ENCODE measurements at regions not wholly inside any gene's neighbourhood (a gene's known extent, or its start where the extent isn't known, plus 50 kb on each side); places are given as distances from the start of the nearest gene placed in this dataset.
A peak's percentile ranks its signal among the peaks of the same experiment; 100 is the strongest.

GRCh38 chr21:43332861-43333297, 94.1 kb downstream of the SIK1 start:
- peak; percentile 44 for DNase-seq (ENCODE audit: low spot score)

GRCh38 chr21:43331962-43332828, 94.7 kb downstream of the SIK1 start:
- peak; percentile 93 for DNase-seq (ENCODE audit: low spot score)

- no peak for DNase-seq (ENCODE audit: low spot score)
These were observed 95.6 kb downstream of the SIK1 start for GRCh38 chr21:43331111-43331961.

GRCh38 chr21:43330306-43330881, 96.5 kb downstream of the SIK1 start:
- DNase-seq (ENCODE audit: low spot score) = no peak

GRCh38 chr21:43329711-43330269, 97.1 kb downstream of the SIK1 start:
- no peak for DNase-seq (ENCODE audit: low spot score)

- no peak for DNase-seq (ENCODE audit: low spot score)
These were observed 97.8 kb downstream of the SIK1 start for GRCh38 chr21:43328958-43329691.

- DNase-seq (ENCODE audit: low spot score) = no peak
These were observed 98.6 kb downstream of the SIK1 start for GRCh38 chr21:43328185-43328957.

- DNase-seq (ENCODE audit: low spot score) = no peak
These were observed 100.8 kb downstream of the SIK1 start for GRCh38 chr21:43325968-43326715.

- DNase-seq (ENCODE audit: low spot score) = no peak
These were observed 101.9 kb downstream of the SIK1 start for GRCh38 chr21:43325036-43325435.

- no peak for DNase-seq (ENCODE audit: low spot score)
These were observed 102.3 kb downstream of the SIK1 start for GRCh38 chr21:43324596-43324995.

GRCh38 chr21:43323244-43324005, 103.5 kb downstream of the SIK1 start:
- DNase-seq (ENCODE audit: low spot score) = no peak

- no peak for DNase-seq (ENCODE audit: low spot score)
These were observed 104.1 kb downstream of the SIK1 start for GRCh38 chr21:43322805-43323204.

- no peak for DNase-seq (ENCODE audit: low spot score)
These were observed 104.6 kb downstream of the SIK1 start for GRCh38 chr21:43322311-43322710.

- DNase-seq (ENCODE audit: low spot score) = no peak
These were observed 105.3 kb downstream of the SIK1 start for GRCh38 chr21:43321611-43322010.

GRCh38 chr21:43321111-43321510, 105.8 kb downstream of the SIK1 start:
- no peak for DNase-seq (ENCODE audit: low spot score)

- no peak for DNase-seq (ENCODE audit: low spot score)
These were observed 106.4 kb downstream of the SIK1 start for GRCh38 chr21:43320526-43320925.

- DNase-seq (ENCODE audit: low spot score) = no peak
These were observed 107.8 kb downstream of the SIK1 start for GRCh38 chr21:43318841-43319781.

- no peak for DNase-seq (ENCODE audit: low spot score)
These were observed 108.6 kb downstream of the SIK1 start for GRCh38 chr21:43318368-43318767.

Measured in AG08396 (cell line).